Lower lobe of right lung (tissue), 2 donors: ENCODE measurements at regions not wholly inside any gene's neighbourhood (a gene's known extent, or its start where the extent isn't known, plus 50 kb on each side); places are given as distances from the start of the nearest gene placed in this dataset.

ENCODE experiments used
- ATAC-seq, 2 donors: fragments of 200-7000 bp; cut with Tn5 transposase; one replicate each; pipeline ENCODE4 v1.9.1; 2020 to 2022; ENCODE audit warnings: mild to moderate bottlenecking in 2 of 2, moderate library complexity in 2 of 2
- DNase-seq: peaks from one replicate; pipeline ENCODE4 v3.0.0-alpha.2; 2020
- H3K27ac ChIP-seq: fragments of 200-600 bp; one replicate; pipeline ENCODE4 v1.8.0; 2022
- H3K27me3 ChIP-seq: fragments of 200-600 bp; one replicate; pipeline ENCODE4 v1.8.0; 2022; ENCODE audit warnings: low read depth
- H3K36me3 ChIP-seq: fragments of 200-600 bp; one replicate; pipeline ENCODE4 v1.8.0; 2022; ENCODE audit warnings: mild to moderate bottlenecking
- H3K4me1 ChIP-seq: fragments of 200-600 bp; one replicate; pipeline ENCODE4 v1.8.0; 2022
- H3K4me3 ChIP-seq: fragments of 200-600 bp; one replicate; pipeline ENCODE4 v1.8.0; 2022; ENCODE audit warnings: mild to moderate bottlenecking
- H3K9me3 ChIP-seq: fragments of 200-600 bp; one replicate; pipeline ENCODE4 v1.8.0; 2022
- intact Hi-C: fragments of 100-400 bp; cut with DNase I; formaldehyde crosslinking; loops from one replicate; pipeline ENCODE4 v1.11.0; 2022
- TF ChIP-seq, protein P1 (sequence below): fragments of 200-600 bp; IDR thresholded peaks from one replicate; pipeline ENCODE4 v1.8.0; 2022; ENCODE audit warnings: antibody characterized with exemption, mild to moderate bottlenecking
- donor health status: DM: no; HTN: yes; CAD: no; lungs with severe emphysema.

DNA sequence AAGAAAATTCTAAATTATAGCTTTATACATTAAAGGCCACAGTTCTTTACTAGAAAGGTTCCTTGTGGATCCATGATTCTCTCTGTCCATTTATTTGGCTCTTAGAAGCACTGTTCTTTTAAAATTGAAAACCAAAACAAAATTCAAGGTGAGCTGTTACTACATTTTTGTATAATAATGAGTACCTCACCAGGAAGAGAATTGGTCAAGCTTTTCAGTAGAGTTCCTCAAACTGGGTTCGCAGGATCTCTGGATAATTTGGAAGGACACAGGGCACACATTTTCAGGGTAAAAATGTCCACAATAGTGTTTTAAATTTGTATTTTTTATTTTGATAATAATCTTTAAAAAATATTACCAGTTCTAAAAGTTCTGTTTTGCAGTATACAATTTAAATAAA lies 93.0 kb downstream of the PPP1R3A start:
- no peaks in the 10 kb centered on the region for H3K9me3 ChIP-seq
- H3K27me3 ChIP-seq: no peaks in the 10 kb centered on the region
- H3K4me1 ChIP-seq: no peaks in the 10 kb centered on the region
- H3K27ac ChIP-seq: no peak overlapping the region
- intact Hi-C loops: no loop called here
- H3K36me3 ChIP-seq: no peaks in the 10 kb centered on the region
- no peak overlapping the region for H3K4me3 ChIP-seq
- DNase-seq (no peak), ATAC-seq (no peak)
- TF ChIP-seq, protein P1, sequence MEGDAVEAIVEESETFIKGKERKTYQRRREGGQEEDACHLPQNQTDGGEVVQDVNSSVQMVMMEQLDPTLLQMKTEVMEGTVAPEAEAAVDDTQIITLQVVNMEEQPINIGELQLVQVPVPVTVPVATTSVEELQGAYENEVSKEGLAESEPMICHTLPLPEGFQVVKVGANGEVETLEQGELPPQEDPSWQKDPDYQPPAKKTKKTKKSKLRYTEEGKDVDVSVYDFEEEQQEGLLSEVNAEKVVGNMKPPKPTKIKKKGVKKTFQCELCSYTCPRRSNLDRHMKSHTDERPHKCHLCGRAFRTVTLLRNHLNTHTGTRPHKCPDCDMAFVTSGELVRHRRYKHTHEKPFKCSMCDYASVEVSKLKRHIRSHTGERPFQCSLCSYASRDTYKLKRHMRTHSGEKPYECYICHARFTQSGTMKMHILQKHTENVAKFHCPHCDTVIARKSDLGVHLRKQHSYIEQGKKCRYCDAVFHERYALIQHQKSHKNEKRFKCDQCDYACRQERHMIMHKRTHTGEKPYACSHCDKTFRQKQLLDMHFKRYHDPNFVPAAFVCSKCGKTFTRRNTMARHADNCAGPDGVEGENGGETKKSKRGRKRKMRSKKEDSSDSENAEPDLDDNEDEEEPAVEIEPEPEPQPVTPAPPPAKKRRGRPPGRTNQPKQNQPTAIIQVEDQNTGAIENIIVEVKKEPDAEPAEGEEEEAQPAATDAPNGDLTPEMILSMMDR: no peak

DNA sequence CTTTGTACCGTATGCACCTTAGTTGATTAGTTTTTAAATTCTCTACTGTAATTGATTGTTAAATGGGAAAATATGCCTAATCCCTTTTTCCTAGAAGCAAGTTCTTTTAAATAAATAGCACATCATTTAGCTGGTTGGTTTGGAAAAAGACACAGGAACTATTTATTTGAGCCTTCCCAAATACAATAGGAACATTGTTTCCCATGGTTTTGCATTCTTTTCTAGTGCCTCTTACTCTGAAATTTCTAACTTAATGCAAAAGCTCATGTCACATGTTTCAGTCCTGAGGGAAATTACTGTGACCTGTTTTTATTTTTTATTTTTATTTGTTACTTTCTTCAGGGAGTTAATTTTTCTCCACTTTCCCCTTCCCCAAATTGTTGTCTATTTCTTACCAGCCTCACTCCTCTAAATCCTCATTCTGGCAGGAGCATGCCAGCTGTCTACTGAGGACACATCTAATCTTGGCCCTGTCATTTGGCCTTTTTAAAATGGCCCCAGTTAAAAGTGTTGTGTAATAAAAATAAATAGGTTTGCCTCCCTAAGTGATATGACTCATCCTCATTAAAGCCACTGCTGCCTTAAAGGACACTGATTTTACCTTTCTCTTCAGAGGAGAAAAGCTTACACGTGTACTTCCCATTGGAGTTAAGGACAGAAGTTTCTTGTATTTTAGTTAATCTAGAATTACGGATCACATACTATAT lies 94.5 kb downstream of the PPP1R3A start:
- H3K36me3 ChIP-seq: no peaks in the 10 kb centered on the region
- ATAC-seq (no peak), DNase-seq (no peak)
- intact Hi-C loops: no loop called here
- H3K27ac ChIP-seq: no peak overlapping the region
- H3K9me3 ChIP-seq: no peaks in the 10 kb centered on the region
- TF ChIP-seq, protein P1: no peak
- no peaks in the 10 kb centered on the region for H3K4me1 ChIP-seq
- H3K27me3 ChIP-seq: no peaks in the 10 kb centered on the region
- H3K4me3 ChIP-seq: no peak overlapping the region

DNA sequence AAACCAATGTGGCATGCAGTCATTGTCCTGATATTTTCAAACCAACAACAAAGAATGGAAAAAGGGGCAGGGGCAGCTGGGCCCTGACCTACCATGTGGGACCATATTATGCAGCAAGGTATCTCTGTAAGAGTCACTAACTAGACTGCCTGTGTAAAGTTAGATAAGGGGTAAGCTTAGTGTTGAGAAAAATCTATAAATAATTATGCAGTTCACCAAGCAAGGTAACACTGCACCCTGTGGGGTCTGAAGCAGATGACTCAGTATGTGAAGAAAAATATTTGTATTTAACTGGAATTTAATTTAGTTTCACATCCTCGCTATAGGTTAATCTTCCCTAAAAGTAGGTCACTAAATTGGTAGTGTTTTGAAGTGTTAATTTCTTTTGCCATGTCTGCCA lies 99.3 kb downstream of the PPP1R3A start:
- Histone ChIP-seq H3K4me1 (no peaks in the 10 kb centered on the region), H3K27ac (no peak overlapping the region), H3K27me3 (no peaks in the 10 kb centered on the region), H3K9me3 (no peaks in the 10 kb centered on the region), H3K4me3 (no peak overlapping the region), H3K36me3 (no peaks in the 10 kb centered on the region)
- ATAC-seq: no peak
- DNase-seq: no peak
- intact Hi-C loops: no loop called here
- TF ChIP-seq, protein P1: no peak

DNA sequence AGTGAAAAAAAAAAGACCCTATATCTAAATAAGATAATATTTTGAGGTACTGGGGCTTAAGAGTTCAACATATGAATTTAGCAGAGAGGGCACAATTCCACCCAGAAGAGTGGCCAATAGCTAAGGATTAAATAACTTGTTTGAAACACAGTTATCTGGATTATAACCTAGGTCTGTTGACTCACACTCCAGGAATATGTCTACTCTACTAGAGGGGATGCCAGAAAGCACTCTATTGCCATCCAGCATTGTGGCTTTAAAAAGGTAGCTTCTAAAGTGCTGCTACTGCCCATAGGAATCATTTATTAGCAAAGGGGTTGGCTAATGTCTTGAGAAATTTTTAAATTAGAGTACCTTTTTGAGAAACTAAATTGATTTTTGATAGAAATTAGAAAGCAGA lies 102.2 kb downstream of the PPP1R3A start:
- ATAC-seq (no peak), DNase-seq (no peak)
- Histone ChIP-seq H3K4me3 (no peak overlapping the region), H3K4me1 (no peaks in the 10 kb centered on the region), H3K36me3 (no peaks in the 10 kb centered on the region), H3K27ac (no peak overlapping the region), H3K9me3 (no peaks in the 10 kb centered on the region), H3K27me3 (no peaks in the 10 kb centered on the region)
- TF ChIP-seq, protein P1: no peak
- intact Hi-C loops: no loop called here

DNA sequence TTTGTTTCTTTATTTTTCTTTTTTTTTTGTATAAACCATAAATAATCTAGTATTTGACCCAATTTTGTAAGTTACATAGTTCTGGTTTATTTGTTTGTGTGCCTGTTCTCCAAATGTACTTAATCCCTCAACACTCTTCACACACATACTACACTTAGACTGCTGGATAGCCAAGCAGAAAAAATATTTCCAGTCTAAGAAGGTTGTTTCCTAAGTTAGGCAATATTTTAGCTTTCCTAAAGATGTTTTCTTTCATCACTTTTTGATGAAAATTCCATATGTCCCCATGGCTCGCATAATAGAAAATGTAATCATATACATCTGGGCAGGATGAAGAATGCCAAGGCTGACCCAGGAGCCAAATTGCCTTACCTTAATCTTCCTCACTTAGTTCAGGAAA lies 105.3 kb downstream of the PPP1R3A start:
- ATAC-seq (no peak), DNase-seq (no peak)
- H3K27me3 ChIP-seq: no peaks in the 10 kb centered on the region
- no peaks in the 10 kb centered on the region for H3K4me1 ChIP-seq
- no peak overlapping the region for H3K27ac ChIP-seq
- TF ChIP-seq, protein P1: no peak
- H3K9me3 ChIP-seq: no peaks in the 10 kb centered on the region
- H3K36me3 ChIP-seq: no peaks in the 10 kb centered on the region
- intact Hi-C loops: no loop called here
- no peak overlapping the region for H3K4me3 ChIP-seq
